ENCODE measurements at regions not wholly inside any gene's neighbourhood (a gene's known extent, or its start where the extent isn't known, plus 50 kb on each side); places are given as distances from the start of the nearest gene placed in this dataset.

DNA sequence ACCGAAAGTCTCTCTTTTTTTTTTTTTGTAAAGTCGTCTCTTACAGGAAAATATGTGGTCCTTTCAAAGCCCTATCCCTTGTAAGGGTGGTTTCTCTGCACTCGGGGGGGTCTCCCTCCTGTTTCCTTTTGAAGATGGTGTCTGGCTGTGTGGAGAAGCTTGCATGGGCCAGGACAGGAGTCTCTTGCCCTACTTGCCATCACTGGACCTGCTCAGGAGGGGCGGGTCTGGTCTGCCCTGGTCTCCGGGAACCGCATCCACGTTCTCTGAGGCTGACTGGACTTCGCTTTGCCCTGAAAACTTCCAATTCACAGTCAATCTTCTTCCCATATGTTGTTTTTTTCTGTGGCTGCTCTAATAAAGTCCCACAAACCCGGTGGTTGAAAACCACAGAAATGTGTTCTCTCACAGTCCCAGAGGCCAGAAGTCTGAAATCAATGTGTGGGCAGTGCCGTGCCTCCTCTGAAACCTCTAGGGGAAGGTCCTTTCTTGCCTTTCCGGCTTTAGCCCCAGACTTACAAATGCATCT is 92.9 kb upstream of the IER5L start:
- H3K36me3 ChIP-seq (ENCODE audit: control insufficient read depth in 1 of 2, insufficient read depth in 2 of 2, low read length in 2 of 2): no peaks in the 10 kb centered on the region
- no peak overlapping the region for H3K4me3 ChIP-seq (replicated peaks in 1 of 2; ENCODE audit: low read depth in 1 of 2, low read length in 2 of 2)
- CTCF ChIA-PET: no interaction called here
- no peaks in the 10 kb centered on the region for H3K27me3 ChIP-seq (ENCODE audit: insufficient read depth, low read length)
- intact Hi-C loops (cut with micrococcal nuclease): no loop called here
- RAD21 ChIA-PET (ENCODE audit: low non-redundant PET in 1 of 2, low total read pairs in 2 of 2, uncharacterized antibody in 2 of 2, unreplicated experiment in 2 of 2): no interaction called here
- no peak for TF ChIP-seq YY1 (IDR thresholded peaks at IDR 0.05; ENCODE audit: extremely low read depth, insufficient replicate concordance, low read depth, low read length)
- no peak for TF ChIP-seq CEBPB (IDR thresholded peaks at IDR 0.05; ENCODE audit: low read depth)
- TF ChIP-seq, protein P1, sequence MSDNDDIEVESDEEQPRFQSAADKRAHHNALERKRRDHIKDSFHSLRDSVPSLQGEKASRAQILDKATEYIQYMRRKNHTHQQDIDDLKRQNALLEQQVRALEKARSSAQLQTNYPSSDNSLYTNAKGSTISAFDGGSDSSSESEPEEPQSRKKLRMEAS (IDR thresholded peaks at IDR 0.05): no peak
- TF ChIP-seq SRF (IDR thresholded peaks at IDR 0.05; ENCODE audit: low read depth): no peak
- TF ChIP-seq CBX3 (IDR thresholded peaks at IDR 0.05; ENCODE audit: low read depth): no peak
- no peak for TF ChIP-seq SP1 (IDR thresholded peaks at IDR 0.05; ENCODE audit: low read depth)
- no peak for TF ChIP-seq TCF7L2 (IDR thresholded peaks at IDR 0.05; ENCODE audit: borderline replicate concordance, extremely low read depth, insufficient read depth, insufficient read length)
- TF ChIP-seq FOSL1 (IDR thresholded peaks at IDR 0.05; ENCODE audit: low read depth): no peak
- no peak for TF ChIP-seq POLR2A (IDR thresholded peaks at IDR 0.05; ENCODE audit: borderline replicate concordance, extremely low read depth, insufficient read depth, insufficient read length)
- TF ChIP-seq REST (IDR thresholded peaks at IDR 0.05; ENCODE audit: low read depth): no peak
- TF ChIP-seq SIN3A (IDR thresholded peaks at IDR 0.05; ENCODE audit: low read depth): no peak
- no peak for TF ChIP-seq POLR2AphosphoS5 (IDR thresholded peaks at IDR 0.05; ENCODE audit: low read depth, low read length)
- H3K4me2 ChIP-seq (ENCODE audit: low read length): no peak overlapping the region
- H3K27ac ChIP-seq (ENCODE audit: low read depth, low read length): no peak overlapping the region
- no peaks in the 10 kb centered on the region for H3K79me2 ChIP-seq (ENCODE audit: insufficient read depth, low read length)
- no peak overlapping the region for H2AFZ ChIP-seq (ENCODE audit: low read depth, low read length, poor library complexity, severe bottlenecking)
- no peaks in the 10 kb centered on the region for H4K20me1 ChIP-seq (ENCODE audit: insufficient read depth)
- no peak overlapping the region for H3K9ac ChIP-seq (ENCODE audit: low read length)
- BruUV-seq (replicated peaks): no TSS peak
- H3K9me3 ChIP-seq (ENCODE audit: control insufficient read depth in 1 of 2, insufficient read depth in 1 of 2, low read depth in 1 of 2, low read length in 2 of 2): no peaks in the 10 kb centered on the region
- POLR2A ChIA-PET: no interaction called here
- H3K4me1 ChIP-seq (ENCODE audit: control insufficient read depth in 1 of 2, insufficient read depth in 2 of 2, low read length in 2 of 2): peaks cover 6 to 13% of the 10 kb centered on the region in 2 experiments; a peak in 3 of 4 replicates
- no peak for DNase-seq (ENCODE audit: low read depth, low spot score)
- no peak for ATAC-seq
- no peaks in the 10 kb centered on the region for H3K9me2 ChIP-seq (ENCODE audit: insufficient read depth)
